ENCODE measurements at regions not wholly inside any gene's neighbourhood (a gene's known extent, or its start where the extent isn't known, plus 50 kb on each side); places are given as distances from the start of the nearest gene placed in this dataset.

GRCh38 chr11:39220069-39220468 lies 2239.4 kb downstream of the LRRC4C start:
- no peak overlapping the region for H3K4me3 ChIP-seq
- H3K4me1 ChIP-seq (ENCODE audit: control insufficient read depth, insufficient read depth, low read length): no peaks in the 10 kb centered on the region
- no peaks in the 10 kb centered on the region for H3K79me2 ChIP-seq (ENCODE audit: control insufficient read depth, insufficient read depth, low read length)
- H3K36me3 ChIP-seq (ENCODE audit: control insufficient read depth in 2 of 2, insufficient read depth in 2 of 2, low read length in 1 of 2): no peaks in the 10 kb centered on the region
- H3K9ac ChIP-seq (ENCODE audit: control insufficient read depth, insufficient read depth, low read length): no peak overlapping the region
- BruUV-seq (replicated peaks): no TSS peak
- ATAC-seq (no peak), DNase-seq (ENCODE audit: low read depth, low spot score) (no peak), FAIRE-seq (no peak)
- no peak for TF ChIP-seq ZNF687 (IDR thresholded peaks at IDR 0.05)
- TF ChIP-seq, protein P1, sequence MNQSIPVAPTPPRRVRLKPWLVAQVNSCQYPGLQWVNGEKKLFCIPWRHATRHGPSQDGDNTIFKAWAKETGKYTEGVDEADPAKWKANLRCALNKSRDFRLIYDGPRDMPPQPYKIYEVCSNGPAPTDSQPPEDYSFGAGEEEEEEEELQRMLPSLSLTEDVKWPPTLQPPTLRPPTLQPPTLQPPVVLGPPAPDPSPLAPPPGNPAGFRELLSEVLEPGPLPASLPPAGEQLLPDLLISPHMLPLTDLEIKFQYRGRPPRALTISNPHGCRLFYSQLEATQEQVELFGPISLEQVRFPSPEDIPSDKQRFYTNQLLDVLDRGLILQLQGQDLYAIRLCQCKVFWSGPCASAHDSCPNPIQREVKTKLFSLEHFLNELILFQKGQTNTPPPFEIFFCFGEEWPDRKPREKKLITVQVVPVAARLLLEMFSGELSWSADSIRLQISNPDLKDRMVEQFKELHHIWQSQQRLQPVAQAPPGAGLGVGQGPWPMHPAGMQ (IDR thresholded peaks at IDR 0.05; ENCODE audit: borderline replicate concordance): no peak
- TF ChIP-seq FOXK2 (IDR thresholded peaks at IDR 0.05): no peak
- no peak for TF ChIP-seq JUNB (IDR thresholded peaks at IDR 0.05)
- no peak for TF ChIP-seq ZBTB4 (CRISPR knock-in tag; IDR thresholded peaks at IDR 0.05)
- no peak for TF ChIP-seq SPI1 (IDR thresholded peaks at IDR 0.05; ENCODE audit: borderline replicate concordance, insufficient read depth, low read depth, low read length)
- TF ChIP-seq SMC3 (IDR thresholded peaks at IDR 0.05; ENCODE audit: borderline replicate concordance, low read length): no peak
- no peak for TF ChIP-seq NFIC (IDR thresholded peaks at IDR 0.05; ENCODE audit: low read depth, low read length)
- TF ChIP-seq E2F4 (IDR thresholded peaks at IDR 0.05; ENCODE audit: low read depth, low read length): no peak
- no peak for TF ChIP-seq SUPT20H (IDR thresholded peaks at IDR 0.05; ENCODE audit: borderline replicate concordance, control insufficient read depth, low read depth, low read length)
- TF ChIP-seq SRF (IDR thresholded peaks at IDR 0.05; ENCODE audit: low read depth in 2 of 2, low read length in 2 of 2): no peak
- intact Hi-C loops (cut with micrococcal nuclease; ENCODE audit: unreplicated experiment): no loop called here
- WGBS (ENCODE audit: insufficient coverage, insufficient replicate concordance, low lambda C conversion rate, missing lambda C conversion rate): 76% methylated on average over 1 of the region's 1 CpG
- ChIA-PET POLR2A (no interaction called here), SMC1A (ENCODE audit: uncharacterized antibody, unreplicated experiment) (no interaction called here), RAD21 (ENCODE audit: unreplicated experiment) (no interaction called here), CTCF (no interaction called here)
- in situ Hi-C loops (cut with MboI): no loop called here
- no peak overlapping the region for H2AFZ ChIP-seq (ENCODE audit: control insufficient read depth, low read depth, low read length)
- H4K20me1 ChIP-seq (ENCODE audit: control insufficient read depth, insufficient read depth): no peaks in the 10 kb centered on the region
- no peak overlapping the region for H3K4me2 ChIP-seq (ENCODE audit: control insufficient read depth, insufficient read depth)
- H3K27me3 ChIP-seq (replicated peaks in 1 of 2; ENCODE audit: control insufficient read depth in 2 of 2, insufficient read depth in 2 of 2, low read length in 1 of 2): no peaks in the 10 kb centered on the region
- H3K27ac ChIP-seq (ENCODE audit: control insufficient read depth, insufficient read depth): no peak overlapping the region
- H3K9me3 ChIP-seq (replicated peaks; ENCODE audit: control insufficient read depth, insufficient read depth, low read length): no peaks in the 10 kb centered on the region

All from GM12878 (cell line).